SW480 (cell line): ENCODE measurements at regions not wholly inside any gene's neighbourhood (a gene's known extent, or its start where the extent isn't known, plus 50 kb on each side); places are given as distances from the start of the nearest gene placed in this dataset.
"Not testable (repeated sequence)": the region's sequence is repeated elsewhere in the genome, so short reads cannot be mapped to it uniquely, and the experiment has no call there.

Source experiments
- DNase-seq: peaks from one replicate; pipeline ENCODE4 v3.0.0-alpha.2; 2016; ENCODE audit warnings: low spot score

- DNase-seq = peak; percentile 69
Observed at GRCh38 chr12:5165296-5165970, 121.8 kb downstream of the KCNA5 start.

GRCh38 chr12:5166976-5167375, 123.3 kb downstream of the KCNA5 start:
- peak; percentile 73 for DNase-seq

- DNase-seq = no peak
Observed at GRCh38 chr12:5168148-5168547, 124.5 kb downstream of the KCNA5 start.

DNA sequence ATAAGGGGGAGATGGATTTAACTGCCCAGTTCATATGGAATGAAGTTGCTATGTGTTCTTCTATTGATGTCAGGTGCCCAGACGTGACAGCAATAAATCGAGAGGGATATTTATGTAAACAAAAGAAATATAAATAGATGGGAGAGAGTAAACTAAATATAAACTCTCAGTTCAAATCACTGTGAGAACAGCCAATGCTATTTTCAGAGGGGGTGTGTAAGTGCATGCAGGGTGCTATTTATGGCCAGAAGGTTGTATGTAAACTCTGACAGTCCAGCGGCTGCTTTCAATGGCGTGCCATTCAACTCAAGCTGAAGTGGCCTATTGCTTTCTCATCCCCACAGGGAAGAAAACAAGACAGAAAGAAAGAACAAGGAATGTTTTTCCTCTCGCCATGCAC, 127.2 kb downstream of the KCNA5 start:
- DNase-seq = no peak

DNA sequence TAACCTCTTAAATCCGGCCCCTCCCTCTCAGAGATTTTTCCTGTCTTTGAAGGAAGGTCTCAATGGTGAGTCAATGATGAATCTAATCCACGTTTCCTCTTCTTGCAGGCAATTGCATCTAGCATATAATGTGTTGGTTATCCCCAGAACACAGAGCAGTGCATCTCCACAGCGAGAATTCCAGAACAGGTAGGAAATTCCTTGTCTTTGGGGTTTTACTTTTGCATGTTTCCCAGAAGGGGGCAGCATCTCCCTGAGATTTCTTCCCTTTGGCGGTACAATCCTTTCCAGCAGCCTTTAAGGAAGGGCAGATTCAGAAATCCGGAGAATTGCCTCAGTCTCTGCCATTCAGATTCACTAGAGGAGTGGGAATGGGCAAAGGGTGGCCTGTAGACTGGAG, 128.0 kb downstream of the KCNA5 start:
- peak; percentile 78 for DNase-seq

DNA sequence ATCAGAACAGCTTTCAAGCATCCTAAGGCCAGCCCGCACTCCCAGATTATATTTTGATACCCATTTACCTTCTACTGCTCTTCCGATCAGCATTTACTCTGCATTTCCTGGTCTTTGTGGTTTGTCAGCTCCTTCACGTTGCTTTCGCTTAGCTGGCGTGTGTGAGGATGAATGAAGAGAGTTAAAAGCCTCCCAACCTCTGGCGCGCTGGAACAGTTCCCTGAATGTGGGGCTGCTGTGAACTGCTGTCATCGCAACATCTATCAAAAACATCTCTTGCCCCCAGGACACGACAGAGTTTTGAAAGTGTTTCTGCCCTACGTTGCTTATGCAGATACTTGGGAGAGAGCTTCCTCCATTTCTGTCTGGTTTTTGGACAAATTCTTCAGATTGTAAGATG, 129.2 kb downstream of the KCNA5 start:
- DNase-seq = no peak

DNA sequence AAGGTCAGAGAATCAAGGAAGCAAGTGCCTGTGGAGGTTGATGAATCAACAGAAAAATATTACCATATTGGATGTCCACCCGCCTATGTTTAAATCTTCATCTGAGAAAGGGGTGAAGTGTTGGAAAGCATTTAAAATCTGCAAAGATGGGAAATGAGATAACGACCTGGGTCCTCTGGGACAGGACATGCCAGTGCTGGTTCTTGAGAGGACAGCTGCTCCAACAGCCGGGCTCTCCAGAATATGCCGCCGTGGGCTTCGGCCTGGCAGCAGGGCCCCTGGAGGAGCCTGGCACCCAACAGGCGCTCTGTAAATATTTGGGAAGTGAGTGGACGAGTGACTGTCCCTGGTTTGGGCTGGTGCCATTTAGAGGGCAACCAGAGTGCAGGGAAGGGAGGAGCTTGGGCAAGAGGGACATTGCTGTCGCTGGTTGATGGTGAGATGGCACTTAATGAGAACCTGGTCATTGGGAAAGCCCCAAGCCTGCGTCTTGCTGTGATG, 129.9 kb downstream of the KCNA5 start:
- DNase-seq = no peak

GRCh38 chr12:5175415-5175814, 131.7 kb downstream of the KCNA5 start:
- not testable (repeated sequence) for DNase-seq

DNA sequence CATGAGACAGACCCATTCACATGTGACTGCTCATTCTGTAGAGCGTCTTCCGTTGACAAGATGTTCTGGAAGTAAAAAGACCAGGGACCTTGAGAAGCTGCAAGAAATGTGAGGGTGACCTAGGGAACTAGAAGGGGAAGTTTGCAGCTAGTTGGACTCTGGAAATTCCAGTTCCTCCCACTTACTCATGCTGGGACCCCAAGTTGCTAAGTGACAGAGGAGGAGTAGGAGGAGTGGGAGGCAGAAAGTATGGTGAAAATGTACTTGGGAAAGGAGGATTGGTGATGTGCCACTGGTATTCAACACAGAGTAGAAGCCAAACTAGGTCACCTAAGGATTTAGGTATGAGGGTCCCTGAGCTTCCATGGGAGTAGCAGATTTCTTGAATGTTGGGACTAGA, 132.4 kb downstream of the KCNA5 start:
- DNase-seq = no peak

DNA sequence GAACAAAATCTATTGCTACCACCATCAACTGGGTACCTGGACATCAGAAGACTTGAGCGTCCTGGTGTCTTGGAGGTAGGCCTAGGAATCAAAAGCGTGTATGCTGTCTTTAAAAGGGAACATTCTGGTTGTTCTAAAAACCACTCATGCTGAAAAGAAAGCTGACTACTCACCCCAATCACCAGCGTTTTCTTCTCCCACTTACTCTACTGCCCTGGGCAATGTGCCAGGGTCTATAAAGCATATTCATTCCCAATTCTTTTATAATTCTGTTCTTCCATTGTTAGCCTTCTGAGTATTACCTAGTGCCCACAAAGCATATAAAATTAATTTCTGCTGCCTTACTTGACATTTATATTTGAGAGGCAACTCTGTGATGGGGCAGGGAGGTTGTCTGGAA, 133.4 kb downstream of the KCNA5 start:
- DNase-seq = no peak

DNA sequence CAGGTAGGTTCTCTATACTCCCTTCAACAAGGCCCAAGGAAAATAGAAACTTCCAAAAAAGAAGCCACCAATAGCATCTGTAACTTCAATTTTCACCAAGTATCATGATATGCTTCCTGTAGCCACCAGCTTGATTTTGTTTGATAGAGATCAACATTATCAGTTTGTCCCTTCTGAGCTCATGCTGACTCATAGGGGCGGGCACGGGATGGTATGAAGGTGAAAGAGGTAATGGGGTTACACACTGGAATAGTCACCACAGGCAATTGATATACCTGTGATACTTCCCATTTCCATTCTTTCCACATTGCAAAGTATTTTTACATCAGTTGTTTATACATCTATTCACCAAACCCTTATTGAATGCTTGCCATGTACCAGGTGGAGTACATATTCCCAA, 134.1 kb downstream of the KCNA5 start:
- peak; percentile 86 for DNase-seq

DNA sequence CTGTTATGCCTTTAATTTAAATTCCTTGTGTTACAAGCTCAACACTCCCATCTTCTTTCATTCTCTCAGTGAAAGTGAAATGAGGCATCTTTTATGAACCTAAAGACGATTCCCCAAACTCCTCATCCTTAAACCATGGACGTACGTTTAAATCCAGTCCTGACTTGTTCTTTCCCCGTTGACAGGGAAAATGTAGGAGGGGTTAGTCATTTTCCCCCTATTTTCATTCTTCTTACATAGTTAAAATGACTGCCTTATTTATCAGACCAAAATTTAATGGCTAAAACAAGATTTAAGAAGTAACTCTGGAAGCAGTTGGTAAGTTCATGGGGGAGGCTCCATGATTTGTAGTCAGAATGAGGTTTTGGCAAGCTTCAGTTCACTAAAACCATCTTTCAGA, 134.9 kb downstream of the KCNA5 start:
- DNase-seq = no peak

GRCh38 chr12:5180496-5180895, 136.8 kb downstream of the KCNA5 start:
- no peak for DNase-seq

DNA sequence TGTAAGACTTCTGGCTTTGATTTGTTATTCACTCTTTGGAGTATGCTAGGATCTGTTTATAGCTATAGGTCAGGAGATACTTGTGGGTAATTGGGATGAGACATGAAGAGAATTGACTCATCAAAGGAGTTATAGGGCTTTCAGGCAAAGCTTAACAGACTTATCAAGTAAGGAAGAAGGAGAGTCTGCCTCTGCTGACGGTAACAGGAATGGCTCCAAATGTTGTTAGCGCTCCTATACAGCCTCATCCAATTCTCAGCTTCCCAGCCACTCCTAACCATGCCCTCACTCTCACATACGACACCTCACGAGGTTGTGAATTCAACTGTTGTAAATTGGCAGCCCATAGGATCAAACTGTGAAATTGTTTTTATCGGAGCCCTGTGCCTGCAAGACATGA, 140.5 kb downstream of the KCNA5 start:
- no peak for DNase-seq

GRCh38 chr12:5185435-5186069, 141.9 kb downstream of the KCNA5 start:
- DNase-seq = no peak

DNA sequence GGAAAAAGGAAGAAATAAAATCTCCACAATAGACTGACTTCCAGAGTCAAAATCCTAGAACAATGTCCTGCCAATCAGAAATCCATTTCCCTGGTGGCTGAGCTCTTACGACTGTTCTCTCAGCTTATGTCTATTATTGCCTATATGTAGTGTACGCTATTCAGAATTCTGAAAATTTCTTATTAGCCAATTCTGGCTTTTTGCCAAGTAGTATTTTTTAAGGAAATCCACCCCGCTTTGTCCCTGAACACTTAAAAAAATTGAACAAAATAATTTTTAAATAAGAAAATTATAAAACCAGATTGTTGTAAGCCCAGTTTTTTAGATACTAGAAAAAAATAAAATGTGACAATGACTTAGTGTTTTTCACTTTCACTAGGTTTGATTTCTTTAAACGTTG, 143.0 kb downstream of the KCNA5 start:
- DNase-seq = no peak

- DNase-seq = no peak
Observed at GRCh38 chr12:5187136-5187535, 143.5 kb downstream of the KCNA5 start.

- DNase-seq = no peak
Observed at GRCh38 chr12:5188472-5188871, 144.8 kb downstream of the KCNA5 start.

GRCh38 chr12:5189173-5189572, 145.5 kb downstream of the KCNA5 start:
- DNase-seq = no peak

GRCh38 chr12:5191803-5192538, 148.3 kb downstream of the KCNA5 start:
- no peak for DNase-seq

GRCh38 chr12:5192726-5193125, 149.0 kb downstream of the KCNA5 start:
- no peak for DNase-seq

DNA sequence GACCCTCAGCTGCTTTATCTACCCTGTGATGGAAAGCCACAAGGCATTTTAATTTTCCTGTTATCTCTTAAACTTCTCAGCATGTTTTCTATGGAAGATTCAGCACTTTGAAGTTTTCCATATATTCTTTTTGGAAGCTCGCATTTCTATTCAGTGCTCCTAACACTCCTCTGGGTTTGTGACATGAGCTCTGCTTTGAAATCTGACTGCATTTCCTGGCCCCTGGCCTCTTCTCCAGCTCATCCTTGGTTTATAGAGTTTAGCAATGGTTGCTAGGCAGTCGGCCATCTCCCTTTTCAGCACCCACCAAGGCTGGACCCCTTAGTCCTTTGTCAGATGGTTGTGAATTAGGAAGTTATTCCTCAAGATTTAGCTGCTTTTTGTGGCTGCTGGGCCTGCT, 150.6 kb downstream of the KCNA5 start:
- DNase-seq = no peak

DNA sequence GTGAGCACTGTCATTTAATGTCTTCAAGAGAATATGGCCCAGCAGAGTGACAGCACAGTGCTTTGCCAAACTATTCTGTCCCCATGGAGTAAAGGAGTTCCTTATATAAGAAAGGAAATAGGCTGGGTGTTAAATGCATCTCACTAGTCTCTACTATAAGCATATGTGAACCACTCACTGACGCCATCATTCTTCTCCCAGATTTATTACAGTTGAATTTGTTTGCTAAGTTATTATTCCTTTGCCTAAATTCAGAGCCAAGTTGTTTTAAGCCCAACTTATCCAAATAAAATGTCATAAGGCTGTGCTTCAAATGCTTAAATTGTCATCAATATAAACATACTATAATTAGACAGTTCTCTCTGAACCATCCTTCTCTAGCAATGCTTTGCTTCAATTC, 151.6 kb downstream of the KCNA5 start:
- no peak for DNase-seq
